ENCODE measurements at regions not wholly inside any gene's neighbourhood (a gene's known extent, or its start where the extent isn't known, plus 50 kb on each side); places are given as distances from the start of the nearest gene placed in this dataset.

DNA sequence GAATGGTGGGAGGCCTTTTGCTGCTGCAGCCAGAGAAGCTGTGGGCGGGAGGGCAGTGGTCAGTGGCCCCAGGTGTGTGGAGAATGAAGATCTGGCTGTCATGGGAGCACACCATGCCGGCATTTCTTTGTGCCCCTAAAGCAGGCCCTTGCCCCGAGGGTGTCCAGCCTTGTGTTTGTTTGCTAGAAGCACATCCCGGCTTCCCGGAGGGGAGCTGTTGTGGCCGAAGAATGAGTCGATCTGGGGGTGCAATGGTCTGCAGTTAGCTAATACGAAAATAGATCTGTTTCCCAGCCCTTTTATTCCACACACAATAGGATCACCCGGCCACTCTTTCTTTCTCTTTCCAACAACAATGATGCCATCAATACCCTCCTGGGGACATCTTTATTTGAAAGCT, 228.8 kb downstream of the CBLN1 start:
- TF ChIP-seq, protein P1, sequence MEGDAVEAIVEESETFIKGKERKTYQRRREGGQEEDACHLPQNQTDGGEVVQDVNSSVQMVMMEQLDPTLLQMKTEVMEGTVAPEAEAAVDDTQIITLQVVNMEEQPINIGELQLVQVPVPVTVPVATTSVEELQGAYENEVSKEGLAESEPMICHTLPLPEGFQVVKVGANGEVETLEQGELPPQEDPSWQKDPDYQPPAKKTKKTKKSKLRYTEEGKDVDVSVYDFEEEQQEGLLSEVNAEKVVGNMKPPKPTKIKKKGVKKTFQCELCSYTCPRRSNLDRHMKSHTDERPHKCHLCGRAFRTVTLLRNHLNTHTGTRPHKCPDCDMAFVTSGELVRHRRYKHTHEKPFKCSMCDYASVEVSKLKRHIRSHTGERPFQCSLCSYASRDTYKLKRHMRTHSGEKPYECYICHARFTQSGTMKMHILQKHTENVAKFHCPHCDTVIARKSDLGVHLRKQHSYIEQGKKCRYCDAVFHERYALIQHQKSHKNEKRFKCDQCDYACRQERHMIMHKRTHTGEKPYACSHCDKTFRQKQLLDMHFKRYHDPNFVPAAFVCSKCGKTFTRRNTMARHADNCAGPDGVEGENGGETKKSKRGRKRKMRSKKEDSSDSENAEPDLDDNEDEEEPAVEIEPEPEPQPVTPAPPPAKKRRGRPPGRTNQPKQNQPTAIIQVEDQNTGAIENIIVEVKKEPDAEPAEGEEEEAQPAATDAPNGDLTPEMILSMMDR (IDR thresholded peaks at IDR 0.05; ENCODE audit: low read length): no peak
- TF ChIP-seq EZH2phosphoT487 (IDR thresholded peaks at IDR 0.05; ENCODE audit: low read length) (no peak), EZH2 (optimal IDR thresholded peaks at IDR 0.05; ENCODE audit: low read depth, low read length) (no peak)
